SK-N-SH (cell line): ENCODE measurements at regions not wholly inside any gene's neighbourhood (a gene's known extent, or its start where the extent isn't known, plus 50 kb on each side); places are given as distances from the start of the nearest gene placed in this dataset.
"Not testable (repeated sequence)": the region's sequence is repeated elsewhere in the genome, so short reads cannot be mapped to it uniquely, and the experiment has no call there.

ENCODE experiments used
- CTCF ChIA-PET: fragments of 300-600, 350-600 bp; formaldehyde crosslinking; extraction: SDS; loops from one replicate; lab custom pipeline; 2021; lab: Yijun Ruan, JAX
- POLR2A ChIA-PET: fragments of 350-600 bp; sonication (Branson Sonifier 250); formaldehyde crosslinking; extraction: SDS; loops from one replicate; lab custom pipeline; 2020; ENCODE audit warnings: antibody characterized with exemption, inconsistent platforms; lab: Yijun Ruan, JAX
- DNase-seq: peaks from one replicate; pipeline ENCODE4 v3.0.0; 2012
- H2AFZ ChIP-seq: fragments of 200-600 bp; sonication (generic); 2 replicates; pipeline ENCODE4 v1.8.1; 2016; ENCODE audit warnings: antibody characterized with exemption, mild to moderate bottlenecking, low read depth
- H3F3A ChIP-seq: fragments of 200-600 bp; sonication (generic); replicated peaks from 2 replicates; pipeline ENCODE3; 2016; ENCODE audit warnings: antibody characterized with exemption, mild to moderate bottlenecking; ENCODE audit not compliant: insufficient read depth
- H3K27ac ChIP-seq, 2 experiments: fragments of 200-500 bp in 1 of 2; fragments of 200-600 bp in 1 of 2; sonication (Bioruptor generic) in 1 of 2; sonication (generic), shearing (Covaris generic) in 1 of 2; 2 replicates each; pipeline versions ENCODE4 v1.5.1 to v1.6.1; 2014 to 2016; ENCODE audit warnings: low read depth in 2 of 2, inconsistent platforms in 1 of 2, low read length in 1 of 2, mild to moderate bottlenecking in 1 of 2, mixed read lengths in 1 of 2
- H3K27me3 ChIP-seq: fragments of 200-600 bp; sonication (generic), shearing (Covaris generic); 2 replicates; pipeline ENCODE4 v1.6.1; 2016; ENCODE audit warnings: mixed run types; ENCODE audit not compliant: insufficient read depth
- H3K36me3 ChIP-seq, 2 experiments: fragments of 200-500 bp in 1 of 2; fragments of 200-600 bp in 1 of 2; sonication (Bioruptor generic) in 1 of 2; sonication (generic) in 1 of 2; replicated peaks in 1 of 2; 2 replicates each; pipeline versions ENCODE3 to v1.5.1; 2014 to 2016; ENCODE audit warnings: low read length in 1 of 2, mild to moderate bottlenecking in 1 of 2; ENCODE audit not compliant: insufficient read depth in 2 of 2, control insufficient read depth in 1 of 2
- H3K4me1 ChIP-seq, 2 experiments: fragments of 200-500 bp in 1 of 2; fragments of 200-600 bp in 1 of 2; sonication (Bioruptor generic) in 1 of 2; sonication (generic), shearing (Covaris generic) in 1 of 2; 2 replicates each; pipeline versions ENCODE4 v1.5.1 to v1.6.1; 2014 to 2016; ENCODE audit warnings: low read depth in 1 of 2, low read length in 1 of 2, mixed run types in 1 of 2; ENCODE audit not compliant: insufficient read depth in 2 of 2, control insufficient read depth in 1 of 2
- H3K4me2 ChIP-seq: fragments of 200-600 bp; sonication (generic), shearing (Covaris generic); 2 replicates; pipeline ENCODE4 v1.6.1; 2017; ENCODE audit warnings: mixed run types
- H3K4me3 ChIP-seq, 2 experiments: fragments of 200-500 bp in 1 of 2; fragments of 200-600 bp in 1 of 2; sonication (Bioruptor generic) in 1 of 2; sonication (generic), shearing (Covaris generic) in 1 of 2; 2 replicates each; pipeline versions ENCODE4 v1.5.1 to v1.8.1; 2014 to 2016; ENCODE audit warnings: low read depth in 2 of 2, inconsistent platforms in 1 of 2, low read length in 1 of 2, mild to moderate bottlenecking in 1 of 2, mixed read lengths in 1 of 2, moderate library complexity in 1 of 2
- H3K79me2 ChIP-seq: fragments of 200-600 bp; sonication (generic); 2 replicates; pipeline ENCODE4 v1.8.1; 2017; ENCODE audit warnings: mild to moderate bottlenecking; ENCODE audit not compliant: insufficient read depth
- H3K9ac ChIP-seq: fragments of 200-600 bp; sonication (generic); 2 replicates; pipeline ENCODE4 v1.6.1; 2017; ENCODE audit warnings: mixed run types
- H3K9me2 ChIP-seq: fragments of 200-600 bp; sonication (generic); 2 replicates; pipeline ENCODE4 v1.6.1; 2017; ENCODE audit warnings: mixed run types
- H3K9me3 ChIP-seq: fragments of 200-600 bp; sonication (generic); 2 replicates; pipeline ENCODE4 v1.6.1; 2017; ENCODE audit warnings: mixed run types, mild to moderate bottlenecking, moderate library complexity
- H4K20me1 ChIP-seq: fragments of 200-600 bp; sonication (generic); 2 replicates; pipeline ENCODE4 v1.6.1; 2017; ENCODE audit warnings: mild to moderate bottlenecking, mixed run types; ENCODE audit not compliant: insufficient read depth
- CTCF ChIP-seq: fragments of 200-600 bp; sonication (generic); IDR thresholded peaks from 2 replicates; pipeline ENCODE4 v1.6.1; 2017; ENCODE audit warnings: antibody characterized with exemption, mild to moderate bottlenecking, moderate library complexity
- FOSL2 ChIP-seq: IDR thresholded peaks from 2 replicates; pipeline ENCODE4 v1.4.0; 2012; ENCODE audit warnings: low read depth, mild to moderate bottlenecking, moderate library complexity, borderline replicate concordance
- FOXJ3 ChIP-seq: sonication (generic); formaldehyde crosslinking; IDR thresholded peaks from 2 replicates; pipeline ENCODE4 v1.5.1; 2020; ENCODE audit warnings: mild to moderate bottlenecking, missing genetic modification reagents
- MAX ChIP-seq: IDR thresholded peaks from 2 replicates; pipeline ENCODE4 v1.4.0; 2012; ENCODE audit warnings: low read depth
- MEF2A ChIP-seq: IDR thresholded peaks from 2 replicates; pipeline ENCODE4 v1.4.0; 2012; ENCODE audit warnings: low read depth, borderline replicate concordance
- MXI1 ChIP-seq: IDR thresholded peaks from 2 replicates; pipeline ENCODE4 v1.6.1; 2012; ENCODE audit warnings: mild to moderate bottlenecking, low read depth, low read length, improper control_type of control experiment
- NFIC ChIP-seq: IDR thresholded peaks from 2 replicates; pipeline ENCODE4 v1.4.0; 2012; ENCODE audit warnings: borderline replicate concordance
- NRF1 ChIP-seq: IDR thresholded peaks from 2 replicates; pipeline ENCODE4 v1.6.1; 2012; ENCODE audit warnings: low read depth, mild to moderate bottlenecking, low read length
- PBX3 ChIP-seq: IDR thresholded peaks from 2 replicates; pipeline ENCODE4; 2012
- RAD21 ChIP-seq: IDR thresholded peaks from 2 replicates; pipeline ENCODE4 v1.6.1; 2012; ENCODE audit warnings: mild to moderate bottlenecking, low read length
- RCOR1 ChIP-seq: fragments of 150-350 bp; IDR thresholded peaks from 2 replicates; pipeline ENCODE4 v1.6.1; 2017; ENCODE audit warnings: antibody characterized with exemption, low read length
- REST ChIP-seq: IDR thresholded peaks from 2 replicates; pipeline ENCODE4 v1.6.1; 2012; ENCODE audit warnings: mild to moderate bottlenecking, low read depth, low read length, moderate library complexity
- RFX5 ChIP-seq: IDR thresholded peaks from 2 replicates; pipeline ENCODE4 v1.6.1; 2012; ENCODE audit warnings: mild to moderate bottlenecking, improper control_type of control experiment, low read length
- SIN3A ChIP-seq: IDR thresholded peaks from 2 replicates; pipeline ENCODE4 v1.6.1; 2012; ENCODE audit warnings: low read depth, mild to moderate bottlenecking, low read length, moderate library complexity, borderline replicate concordance
- TAF1 ChIP-seq: IDR thresholded peaks from 2 replicates; pipeline ENCODE4 v1.6.1; 2012; ENCODE audit warnings: low read depth, mild to moderate bottlenecking, low read length, moderate library complexity, borderline replicate concordance
- TEAD4 ChIP-seq: IDR thresholded peaks from 2 replicates; pipeline ENCODE4 v1.4.0; 2012; ENCODE audit warnings: mild to moderate bottlenecking, borderline replicate concordance; ENCODE audit not compliant: insufficient read depth
- USF1 ChIP-seq: IDR thresholded peaks from 2 replicates; pipeline ENCODE4 v1.4.0; 2012; ENCODE audit warnings: low read depth, borderline replicate concordance
- YY1 ChIP-seq: IDR thresholded peaks from 2 replicates; pipeline ENCODE4 v1.4.0; 2012; ENCODE audit warnings: low read depth, mild to moderate bottlenecking
- ZBTB33 ChIP-seq: IDR thresholded peaks from 2 replicates; pipeline ENCODE4 v1.4.0; 2012; ENCODE audit warnings: low read depth, borderline replicate concordance
- WGBS: methylation state at CpG from one replicate; pipeline ENCODE4 v1.1.6; 2017; ENCODE audit warnings: low lambda C conversion rate; 5-methylcytosine and 5-hydroxymethylcytosine counted together

GRCh38 chr7:152961796-152962195 is 202.2 kb downstream of the ACTR3B start:
- H3K27me3 ChIP-seq, H3K27ac ChIP-seq, H3K36me3 ChIP-seq, POLR2A ChIA-PET, H3K9ac ChIP-seq, H3K79me2 ChIP-seq, DNase-seq, H3K4me2 ChIP-seq, H2AFZ ChIP-seq, H3K4me3 ChIP-seq, CTCF ChIA-PET, H3K4me1 ChIP-seq, H3K9me3 ChIP-seq, H4K20me1 ChIP-seq, H3K9me2 ChIP-seq, H3F3A ChIP-seq: not testable (repeated sequence)
- 13% methylated on average over 2 of the region's 2 CpGs for WGBS

- CTCF ChIA-PET, result no interaction called here
- H3F3A ChIP-seq, result no peaks in the 10 kb centered on the region
- TF ChIP-seq TEAD4 (no peak), USF1 (no peak), FOSL2 (no peak), MEF2A (no peak), YY1 (no peak), RCOR1 (no peak), REST (no peak), SIN3A (no peak), ZBTB33 (no peak), TAF1 (no peak), MAX (no peak), PBX3 (no peak), FOXJ3 (no peak), MXI1 (no peak), NRF1 (no peak), NFIC (no peak), CTCF (no peak), RAD21 (no peak), RFX5 (no peak)
- no peaks in the 10 kb centered on the region for H3K9me2 ChIP-seq
- H3K27ac ChIP-seq, result no peak overlapping the region
- H2AFZ ChIP-seq, result no peak overlapping the region
- no peak overlapping the region for H3K4me3 ChIP-seq
- 20% methylated on average over 5 of the region's 5 CpGs for WGBS
- no peaks in the 10 kb centered on the region for H3K79me2 ChIP-seq
- POLR2A ChIA-PET, result no interaction called here
- no peak overlapping the region for H3K9ac ChIP-seq
- no peaks in the 10 kb centered on the region for H3K9me3 ChIP-seq
- no peak overlapping the region for H3K4me2 ChIP-seq
- DNase-seq, result no peak
- H4K20me1 ChIP-seq, result no peaks in the 10 kb centered on the region
- no peaks in the 10 kb centered on the region for H3K27me3 ChIP-seq
- no peaks in the 10 kb centered on the region for H3K36me3 ChIP-seq
- no peaks in the 10 kb centered on the region for H3K4me1 ChIP-seq
These were observed 206.6 kb downstream of the ACTR3B start for GRCh38 chr7:152966189-152966588.
